NCI-H1092 treated with DMSO at 0.1 percent for 48 hours (cell line): ENCODE measurements at regions not wholly inside any gene's neighbourhood (a gene's known extent, or its start where the extent isn't known, plus 50 kb on each side); places are given as distances from the start of the nearest gene placed in this dataset.
"Not testable (repeated sequence)": the region's sequence is repeated elsewhere in the genome, so short reads cannot be mapped to it uniquely, and the experiment has no call there.

Experiments used
- DNase-seq: peaks from one replicate; lab custom pipeline; 2025; lab: John Stamatoyannopoulos, UW

GRCh38 chr6:137969874-137970273 is 102.8 kb downstream of the TNFAIP3 start:
- DNase-seq = no peak

GRCh38 chr6:137970368-137970767 is 103.3 kb downstream of the TNFAIP3 start:
- no peak for DNase-seq

- DNase-seq = no peak
These were observed 106.1 kb downstream of the TNFAIP3 start for GRCh38 chr6:137973201-137973600.

GRCh38 chr6:137975188-137975940 is 108.3 kb downstream of the TNFAIP3 start:
- no peak for DNase-seq

- no peak for DNase-seq
These were observed 109.4 kb downstream of the TNFAIP3 start for GRCh38 chr6:137976430-137976829.

- DNase-seq = no peak
These were observed 110.1 kb downstream of the TNFAIP3 start for GRCh38 chr6:137977206-137977605.

- DNase-seq = no peak
These were observed 110.8 kb downstream of the TNFAIP3 start for GRCh38 chr6:137977814-137978213.

- DNase-seq = no peak
These were observed 111.3 kb downstream of the TNFAIP3 start for GRCh38 chr6:137978252-137978896.

GRCh38 chr6:137979263-137979662 is 112.2 kb downstream of the TNFAIP3 start:
- not testable (repeated sequence) for DNase-seq

- no peak for DNase-seq
These were observed 113.7 kb downstream of the TNFAIP3 start for GRCh38 chr6:137980777-137981176.

- no peak for DNase-seq
These were observed 114.7 kb downstream of the TNFAIP3 start for GRCh38 chr6:137981758-137982157.

GRCh38 chr6:137982418-137983189 is 115.5 kb downstream of the TNFAIP3 start:
- no peak for DNase-seq

GRCh38 chr6:137983269-137983668 is 116.2 kb downstream of the TNFAIP3 start:
- DNase-seq = no peak

- no peak for DNase-seq
These were observed 117.6 kb downstream of the PERP start for GRCh38 chr6:137989664-137990063.

- DNase-seq = no peak
These were observed 111.8 kb downstream of the PERP start for GRCh38 chr6:137995371-137995770.

GRCh38 chr6:137998461-137999019 is 108.7 kb downstream of the PERP start:
- DNase-seq = no peak

GRCh38 chr6:137999815-138000214 is 107.4 kb downstream of the PERP start:
- no peak for DNase-seq

GRCh38 chr6:138000941-138001340 is 106.3 kb downstream of the PERP start:
- DNase-seq = no peak

GRCh38 chr6:138001750-138002349 is 105.4 kb downstream of the PERP start:
- DNase-seq = peak; percentile 27

- DNase-seq = peak; percentile 0
These were observed 102.6 kb downstream of the PERP start for GRCh38 chr6:138004430-138005287.

- no peak for DNase-seq
These were observed 101.4 kb downstream of the PERP start for GRCh38 chr6:138005846-138006245.
